ENCODE measurements at regions not wholly inside any gene's neighbourhood (a gene's known extent, or its start where the extent isn't known, plus 50 kb on each side); places are given as distances from the start of the nearest gene placed in this dataset.

DNA sequence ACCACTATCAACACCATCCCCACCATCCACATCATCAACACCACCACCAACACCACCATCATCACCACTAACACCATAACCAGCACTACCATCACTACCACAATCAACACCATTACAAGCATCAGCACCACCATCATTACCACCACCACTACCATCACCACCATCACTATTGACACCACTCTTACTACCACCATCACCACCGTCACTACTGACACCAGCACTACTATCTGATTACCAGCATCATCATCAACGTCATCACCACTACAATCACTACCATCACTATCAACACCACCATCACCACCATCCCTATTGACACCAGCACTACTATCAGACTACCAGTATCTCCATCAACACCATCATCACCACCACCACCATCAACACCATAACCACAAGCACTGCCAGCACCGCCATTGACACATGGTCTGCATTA, 106.1 kb upstream of the RUNX3 start:
- no peak for DNase-seq (ENCODE audit: low read depth)

DNA sequence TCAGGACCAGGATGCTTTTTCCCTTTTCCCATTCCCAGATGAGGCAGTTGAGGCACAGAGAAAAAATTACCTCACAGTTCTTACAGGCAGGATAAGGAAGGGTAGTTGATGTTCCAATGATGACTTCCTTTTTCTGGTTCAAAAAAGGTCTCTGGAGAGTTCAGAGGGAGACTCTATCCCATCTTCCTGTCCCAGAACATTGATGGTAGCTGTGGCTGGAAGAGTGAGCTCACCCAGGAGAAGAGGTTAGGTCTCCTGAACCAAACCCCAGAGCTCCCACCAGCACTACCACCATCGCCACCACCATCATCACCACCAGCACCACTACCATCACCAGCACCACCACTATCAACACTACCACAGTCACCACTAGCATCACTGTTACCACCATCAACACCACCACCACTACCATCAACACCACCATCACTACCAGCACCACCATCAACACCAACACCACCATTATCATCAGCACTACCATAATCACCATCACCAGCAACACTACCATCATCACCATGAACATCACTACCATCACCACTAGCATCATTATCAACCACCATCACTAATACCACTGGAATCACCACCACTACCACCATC, 105.5 kb upstream of the RUNX3 start:
- no peak for DNase-seq (ENCODE audit: low read depth)

- DNase-seq (ENCODE audit: low read depth): no peak
Measured at GRCh38 chr1:25034736-25035522, 104.9 kb upstream of the RUNX3 start.

GRCh38 chr1:25033828-25034705, 104.0 kb upstream of the RUNX3 start:
- no peak for DNase-seq (ENCODE audit: low read depth)

DNA sequence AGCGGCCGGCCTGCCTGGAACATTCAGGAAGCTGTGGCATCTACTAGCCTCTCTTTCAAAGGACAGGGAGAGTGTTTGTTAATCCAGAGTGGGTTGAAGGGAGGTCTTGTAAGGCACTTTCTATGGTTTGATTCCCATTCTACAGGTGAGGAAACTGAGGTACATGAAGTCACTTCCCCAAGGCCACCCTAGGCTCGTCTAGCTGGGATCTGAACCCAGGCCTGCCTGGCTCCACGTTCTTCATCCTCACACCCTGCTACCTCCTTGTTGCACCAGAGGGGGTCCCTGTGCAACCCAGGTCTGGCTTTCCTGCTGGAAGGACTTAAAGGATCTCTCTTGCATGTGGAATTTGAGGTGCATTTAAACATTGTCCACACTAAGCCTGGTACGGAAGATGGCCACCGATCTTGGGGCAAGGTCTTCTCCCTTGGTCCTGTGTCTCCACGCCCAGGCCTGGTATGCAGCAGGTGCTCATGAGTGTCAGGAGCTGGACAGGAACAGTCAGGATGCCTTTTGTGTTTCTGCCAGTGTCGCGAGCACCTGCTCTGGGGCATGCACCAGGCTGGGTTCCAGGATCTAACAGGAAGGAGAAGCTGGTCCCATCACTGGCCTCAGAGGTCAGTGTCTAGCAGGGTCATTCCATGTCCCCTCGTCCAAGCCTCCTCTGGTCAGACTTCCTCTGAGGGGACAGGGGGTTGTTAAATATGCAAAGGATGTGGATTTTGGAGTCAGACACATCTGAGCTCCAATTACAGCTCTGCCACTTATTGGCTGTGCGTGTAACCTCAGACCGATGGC, 103.2 kb upstream of the RUNX3 start:
- no peak for DNase-seq (ENCODE audit: low read depth)

GRCh38 chr1:25031966-25032667, 102.0 kb upstream of the RUNX3 start:
- no peak for DNase-seq (ENCODE audit: low read depth)

DNA sequence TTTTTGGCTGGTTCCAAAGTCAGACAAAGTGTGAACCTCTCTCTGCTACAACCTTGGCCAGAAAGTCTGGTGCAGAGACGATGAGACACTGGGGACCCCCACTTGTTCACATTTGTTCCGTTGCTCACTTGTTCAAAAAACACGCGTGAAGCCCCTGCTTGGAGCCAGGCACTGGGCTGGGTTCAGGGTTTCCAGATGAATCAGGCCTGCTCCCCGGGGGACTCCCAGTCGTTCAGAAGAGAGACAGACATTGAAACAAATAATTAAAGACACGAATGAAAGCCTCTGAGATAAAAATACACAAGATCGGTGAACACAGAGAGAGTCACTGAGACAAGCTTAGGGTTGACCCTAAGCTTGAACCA, 101.5 kb upstream of the RUNX3 start:
- DNase-seq (ENCODE audit: low read depth): no peak

- peak; percentile 60 for DNase-seq (ENCODE audit: low read depth)
Measured at GRCh38 chr1:25030674-25031589, 100.9 kb upstream of the RUNX3 start.

- no peak for DNase-seq (ENCODE audit: low read depth)
Measured at GRCh38 chr1:25030012-25030411, 99.9 kb upstream of the RUNX3 start.

- DNase-seq (ENCODE audit: low read depth): no peak
Measured at GRCh38 chr1:25028907-25029599, 99.0 kb upstream of the RUNX3 start.

DNA sequence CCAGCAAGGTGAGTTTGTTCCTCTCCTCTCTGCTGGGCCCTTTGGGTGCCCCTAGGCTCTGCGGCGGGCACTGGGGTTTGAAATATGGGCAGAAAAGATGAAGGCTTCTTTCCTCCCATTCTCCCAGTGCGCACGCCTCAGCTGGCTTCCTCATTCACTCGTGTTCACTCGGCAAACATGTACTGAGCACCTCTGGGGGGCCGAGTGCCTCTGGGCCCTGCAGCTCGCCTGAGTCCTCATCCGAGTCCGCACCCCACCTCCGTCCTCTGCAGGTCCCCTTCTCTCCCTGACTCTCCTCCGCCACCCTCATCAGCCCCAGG, 98.5 kb upstream of the RUNX3 start:
- no peak for DNase-seq (ENCODE audit: low read depth)

- no peak for DNase-seq (ENCODE audit: low read depth)
Measured at GRCh38 chr1:25027822-25028586, 97.9 kb upstream of the RUNX3 start.

DNA sequence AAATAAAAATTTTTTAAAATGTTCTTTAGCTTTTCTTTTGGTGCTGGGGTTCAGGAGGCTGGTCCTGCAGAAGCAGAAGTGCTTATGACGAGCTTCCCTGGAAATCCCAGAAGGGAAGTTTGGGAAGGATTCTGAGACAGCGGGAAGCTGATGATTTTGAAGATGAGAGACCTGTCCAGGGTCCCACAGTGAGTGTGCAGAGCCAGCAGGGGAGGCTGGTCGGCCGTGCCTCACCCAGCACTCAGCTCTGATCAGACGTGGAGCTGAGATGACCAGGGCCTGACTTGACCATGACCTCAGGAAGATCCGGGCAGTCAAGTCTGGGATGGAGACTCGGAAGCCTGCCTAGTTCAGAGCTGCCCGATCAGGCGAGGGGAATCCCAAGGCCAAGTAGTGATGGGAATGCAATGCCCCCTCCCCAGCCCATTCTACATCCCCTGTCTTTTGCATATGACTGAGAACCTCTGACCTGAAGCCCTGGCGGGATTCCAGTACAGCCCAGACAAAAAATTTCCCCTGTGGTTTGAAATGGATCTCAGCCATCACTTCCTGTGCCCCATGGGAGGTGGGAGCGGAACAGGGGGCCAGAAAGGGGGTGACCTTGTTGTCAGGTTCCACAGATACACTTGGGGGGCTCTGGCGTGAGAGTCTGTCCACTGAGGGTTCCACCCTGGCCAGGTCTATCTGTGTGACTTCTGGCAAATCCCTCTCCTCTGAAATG, 96.8 kb upstream of the RUNX3 start:
- no peak for DNase-seq (ENCODE audit: low read depth)

GRCh38 chr1:25026304-25026703, 96.2 kb upstream of the RUNX3 start:
- DNase-seq (ENCODE audit: low read depth): no peak

GRCh38 chr1:25024615-25025350, 94.7 kb upstream of the RUNX3 start:
- no peak for DNase-seq (ENCODE audit: low read depth)

- DNase-seq (ENCODE audit: low read depth): no peak
Measured at GRCh38 chr1:25023826-25024225, 93.8 kb upstream of the RUNX3 start.

DNA sequence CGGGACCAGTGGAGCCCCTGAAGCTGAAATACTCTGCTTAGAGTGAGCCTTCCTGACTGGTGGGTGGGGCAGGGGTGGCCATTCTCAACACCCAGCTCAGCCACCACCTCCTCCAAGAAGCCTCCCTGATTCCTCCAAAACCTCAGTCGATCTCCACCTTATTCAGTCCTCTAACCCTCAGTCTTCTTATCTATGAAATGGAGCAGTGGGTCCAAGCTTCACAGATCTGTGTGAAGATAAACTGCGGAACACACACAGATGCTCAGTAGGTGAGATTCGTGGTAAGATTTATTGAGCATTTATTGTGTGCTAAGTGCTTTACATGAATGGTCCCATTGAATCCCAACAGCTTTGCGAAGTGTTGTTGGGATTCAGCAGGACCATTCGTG, 93.1 kb upstream of the RUNX3 start:
- no peak for DNase-seq (ENCODE audit: low read depth)
